Glomerular endothelial cell (primary cell): ENCODE measurements at regions not wholly inside any gene's neighbourhood (a gene's known extent, or its start where the extent isn't known, plus 50 kb on each side); places are given as distances from the start of the nearest gene placed in this dataset.
A peak's percentile ranks its signal among the peaks of the same experiment; 100 is the strongest.
"Not testable (repeated sequence)": the region's sequence is repeated elsewhere in the genome, so short reads cannot be mapped to it uniquely, and the experiment has no call there.

Experiments used
- DNase-seq: peaks from one replicate; pipeline ENCODE4 v3.0.0-alpha.2; 2011; ENCODE audit warnings: low read depth, low spot score; ENCODE audit errors: extremely low read depth

DNA sequence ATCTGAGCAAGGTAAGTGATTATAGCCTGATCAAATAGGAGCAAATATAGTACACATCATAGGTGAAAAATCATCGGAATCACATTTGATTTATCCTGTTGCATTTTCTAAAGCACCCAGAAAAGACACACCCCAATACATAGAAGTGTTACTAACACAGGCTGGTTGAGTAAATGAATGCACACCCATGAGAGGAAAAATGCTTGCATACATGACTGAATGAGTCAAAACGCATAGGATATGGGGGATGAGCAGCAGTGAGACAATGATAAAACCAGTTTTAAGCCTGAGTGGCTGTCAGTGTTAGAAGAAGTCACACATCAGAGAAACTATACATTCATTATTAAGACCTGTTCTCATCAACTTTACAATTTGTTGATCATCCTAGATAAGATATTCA, 449.6 kb upstream of the CDH20 start:
- DNase-seq: no peak

GRCh38 chr18:60888071-60888624, 445.1 kb upstream of the CDH20 start:
- no peak for DNase-seq

DNA sequence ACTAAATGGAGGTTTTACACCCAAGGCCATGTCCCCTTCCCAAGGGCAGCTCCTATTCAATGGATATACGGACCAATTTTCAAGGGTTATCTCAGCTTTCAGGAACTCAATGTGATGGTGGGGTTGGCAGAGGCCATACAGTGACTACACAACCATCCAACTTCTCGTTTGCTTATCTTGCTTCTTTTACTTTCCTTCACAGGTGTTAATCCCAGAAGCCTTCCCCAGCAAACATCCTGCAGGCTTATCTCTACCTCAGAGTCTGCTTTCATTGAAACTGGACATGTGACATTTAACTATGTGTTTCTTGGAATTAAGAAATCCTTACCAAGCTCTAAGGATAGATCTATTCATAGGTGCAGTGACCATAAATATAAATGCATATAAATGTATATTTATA, 443.8 kb upstream of the CDH20 start:
- no peak for DNase-seq

DNA sequence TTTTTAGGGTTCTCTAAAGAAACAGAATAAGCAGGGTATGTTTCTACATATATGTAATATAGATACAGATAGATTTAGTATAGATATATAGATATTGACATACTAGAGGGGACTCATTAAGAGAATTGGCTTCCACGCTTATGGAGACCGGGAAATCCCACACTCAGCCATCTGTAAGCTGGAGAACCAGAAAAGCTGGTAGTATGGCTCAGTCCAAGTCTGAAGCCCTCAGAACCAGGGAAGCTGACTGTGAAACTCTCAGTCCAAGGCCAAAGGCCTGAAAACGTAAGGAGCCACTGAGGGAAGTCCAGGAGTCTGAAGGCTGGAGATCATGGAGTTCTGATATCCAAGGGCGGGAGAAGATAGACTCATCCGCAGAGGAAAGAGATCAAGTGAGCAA, 441.3 kb upstream of the CDH20 start:
- DNase-seq: no peak

GRCh38 chr18:60892441-60892840, 440.8 kb upstream of the CDH20 start:
- DNase-seq: no peak

- DNase-seq: no peak
Measured at GRCh38 chr18:60892855-60893254, 440.4 kb upstream of the CDH20 start.

GRCh38 chr18:60893355-60894097, 439.7 kb upstream of the CDH20 start:
- DNase-seq: no peak

DNA sequence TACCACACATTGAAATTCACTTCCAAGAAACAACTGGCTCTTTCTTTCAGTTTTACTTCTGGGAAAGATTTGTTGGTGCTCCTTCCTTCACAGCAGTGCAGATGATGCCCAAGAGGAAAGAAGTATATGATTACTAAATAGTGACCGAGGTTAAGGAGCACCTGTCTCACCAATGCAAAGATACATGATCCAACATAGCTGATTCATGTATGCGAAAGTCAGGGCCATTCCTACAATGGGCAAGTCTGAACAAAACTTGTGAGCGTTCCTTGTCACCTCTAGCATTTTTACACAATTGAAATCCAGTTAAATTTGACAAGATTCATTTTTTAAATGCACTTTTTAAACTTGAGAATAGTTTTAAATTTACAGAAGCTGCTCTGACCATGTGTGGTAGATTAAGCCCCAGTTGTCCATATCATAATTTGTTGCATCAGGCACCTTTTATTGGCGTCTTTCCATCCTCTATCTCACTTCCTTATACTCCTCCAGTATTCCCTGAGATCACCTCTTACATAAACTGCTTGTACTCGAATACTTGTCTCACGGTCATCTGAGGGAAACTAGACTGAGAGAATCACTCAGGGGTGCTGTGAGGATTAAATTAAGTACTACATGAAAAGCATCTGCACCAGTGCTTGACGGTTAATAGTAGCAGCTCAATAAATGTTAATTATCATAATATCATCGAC, 438.8 kb upstream of the CDH20 start:
- no peak for DNase-seq

GRCh38 chr18:60895181-60895580, 438.0 kb upstream of the CDH20 start:
- no peak for DNase-seq

- DNase-seq: no peak
Measured at GRCh38 chr18:60898111-60898510, 435.1 kb upstream of the CDH20 start.

DNA sequence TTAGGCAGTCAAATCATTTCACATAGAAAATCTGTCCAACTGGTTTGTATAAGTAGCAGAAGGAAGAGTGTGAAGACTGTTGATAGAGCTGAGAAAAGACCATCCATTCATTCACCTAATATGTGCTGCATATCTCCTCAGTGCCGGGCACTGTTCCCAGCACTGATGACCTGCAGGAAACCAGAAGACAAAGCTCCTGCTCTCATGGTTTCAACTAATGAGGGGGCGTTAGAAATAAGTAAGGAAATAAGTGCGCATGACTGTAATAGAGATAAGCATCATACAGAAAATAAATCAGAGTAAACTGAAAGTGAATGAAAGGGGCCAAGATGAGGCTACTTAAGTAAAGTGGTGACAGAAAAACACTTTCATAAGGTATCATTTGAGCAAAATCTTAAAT, 427.5 kb upstream of the CDH20 start:
- no peak for DNase-seq

DNA sequence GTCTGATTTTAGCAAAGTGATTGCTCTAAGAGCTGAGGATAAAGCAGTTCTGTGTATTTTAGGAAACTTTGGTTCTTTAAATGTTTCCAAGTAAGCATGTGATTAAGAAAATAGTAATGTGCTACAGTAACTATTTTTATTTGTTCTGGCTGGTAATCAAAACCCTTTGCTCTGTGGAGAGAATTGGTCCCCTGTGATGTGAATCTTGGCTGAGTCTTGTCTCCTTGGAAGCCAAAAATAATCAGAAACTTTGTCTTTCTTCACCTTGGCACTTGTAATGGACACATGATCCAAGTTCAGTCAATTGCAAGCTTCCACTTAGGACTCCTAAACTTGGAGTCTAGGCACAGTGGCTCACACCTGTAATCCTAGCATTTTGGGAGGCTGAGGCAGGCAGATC, 422.7 kb upstream of the CDH20 start:
- no peak for DNase-seq

DNA sequence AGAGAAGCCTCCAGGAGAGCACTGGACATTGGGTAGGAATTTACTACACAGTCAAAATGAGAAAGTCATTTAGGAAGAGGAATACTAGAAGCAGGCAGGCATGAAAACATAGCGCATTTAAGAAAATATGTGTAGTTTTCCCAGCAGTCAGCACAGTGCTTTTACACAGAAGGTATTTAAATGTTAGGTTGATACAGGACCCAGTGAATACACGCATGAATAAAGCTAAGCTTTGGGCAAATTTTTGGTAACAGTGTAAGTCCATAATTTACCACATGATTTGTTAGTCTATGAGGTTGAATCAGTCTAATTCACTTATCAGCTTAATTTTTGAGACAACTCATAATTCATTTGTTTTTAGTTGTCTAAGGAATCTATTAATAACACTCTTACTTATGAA, 421.7 kb upstream of the CDH20 start:
- no peak for DNase-seq

DNA sequence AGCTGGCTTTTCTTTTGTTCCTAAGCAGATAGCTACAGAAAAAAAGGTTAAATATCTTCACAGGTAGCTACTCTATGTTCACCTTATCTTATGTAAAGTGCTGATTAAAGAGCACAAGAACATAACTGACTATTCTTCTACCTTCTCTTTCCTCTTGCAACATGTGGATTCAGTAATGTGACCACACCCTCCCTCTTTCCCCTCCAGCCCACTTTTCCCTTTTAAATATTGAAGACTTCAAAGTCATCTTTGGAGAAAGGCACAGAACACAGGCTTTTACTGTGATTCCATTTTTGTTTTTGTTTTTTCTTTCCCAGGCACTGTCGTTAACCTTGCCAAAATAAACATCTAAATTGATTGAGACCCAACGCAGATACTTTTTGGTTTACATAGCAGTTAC, 418.1 kb upstream of the CDH20 start:
- no peak for DNase-seq

GRCh38 chr18:60918862-60919261, 414.4 kb upstream of the CDH20 start:
- DNase-seq: not testable (repeated sequence)

- no peak for DNase-seq
Measured at GRCh38 chr18:60925892-60926291, 407.3 kb upstream of the CDH20 start.

- no peak for DNase-seq
Measured at GRCh38 chr18:60929966-60930365, 403.3 kb upstream of the CDH20 start.

GRCh38 chr18:60935041-60935910, 398.0 kb upstream of the CDH20 start:
- no peak for DNase-seq

DNA sequence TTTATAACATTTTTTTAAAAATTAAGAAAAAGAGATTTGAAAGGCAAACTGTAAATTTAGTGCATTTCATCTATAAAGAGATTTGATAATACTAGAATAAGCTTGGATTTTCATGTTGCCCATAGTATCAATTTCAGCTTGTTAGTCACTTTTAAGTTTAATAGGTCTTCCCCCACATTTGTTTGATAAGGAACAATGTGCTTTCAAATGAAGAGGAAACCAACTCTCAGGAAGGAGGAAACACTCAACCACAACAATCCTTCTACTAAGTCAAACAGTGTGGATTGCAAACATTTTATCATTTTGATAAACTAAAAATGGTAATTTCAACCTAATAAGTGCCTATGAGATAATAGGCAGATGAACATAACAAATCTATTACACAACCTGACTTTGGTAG, 397.1 kb upstream of the CDH20 start:
- DNase-seq: peak; percentile 34

DNA sequence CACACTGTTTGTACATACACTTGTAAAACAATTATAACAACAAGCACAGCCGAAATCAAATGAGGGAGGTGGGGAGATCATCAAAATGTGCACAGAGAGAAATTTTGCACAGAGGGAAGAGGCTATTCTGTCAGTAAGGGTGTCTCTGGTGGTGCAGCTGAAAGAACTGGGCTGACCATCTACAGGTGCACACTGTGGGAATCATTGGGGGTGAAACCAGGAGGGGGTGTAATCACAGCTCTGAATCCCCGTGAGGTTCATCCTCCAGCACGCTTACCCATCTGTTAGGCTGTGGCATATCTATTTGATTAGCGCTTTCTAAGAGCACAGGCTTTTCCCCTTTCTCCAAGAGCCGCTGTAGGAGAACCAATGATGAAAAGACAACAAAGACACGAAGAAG, 389.9 kb upstream of the CDH20 start:
- DNase-seq: no peak

DNA sequence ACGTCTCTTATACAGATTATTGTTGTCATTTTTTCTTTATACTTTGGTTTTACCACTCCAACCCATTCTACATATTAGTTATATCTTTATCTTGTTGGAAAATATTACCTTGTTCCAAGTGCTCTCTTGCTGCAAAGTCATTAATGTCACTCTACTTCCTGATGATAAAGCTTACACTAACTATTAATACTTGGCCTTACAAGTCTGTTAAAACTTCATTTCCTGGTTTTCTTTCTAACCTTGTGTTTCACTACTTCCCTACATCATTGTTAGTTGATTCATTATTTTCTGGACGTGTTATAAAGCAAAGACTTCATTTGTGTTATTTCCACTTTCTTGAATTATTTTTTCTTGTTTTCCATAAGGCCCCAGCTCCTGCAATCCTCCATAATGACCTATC, 382.6 kb upstream of the CDH20 start:
- DNase-seq: no peak
